Brain pericyte (primary cell): ENCODE measurements at regions not wholly inside any gene's neighbourhood (a gene's known extent, or its start where the extent isn't known, plus 50 kb on each side); places are given as distances from the start of the nearest gene placed in this dataset.
"Not testable (repeated sequence)": the region's sequence is repeated elsewhere in the genome, so short reads cannot be mapped to it uniquely, and the experiment has no call there.

Source experiments
- DNase-seq: peaks from one replicate; pipeline ENCODE4 v3.0.0-alpha.2; 2012; ENCODE audit warnings: low read depth, low spot score

- not testable (repeated sequence) for DNase-seq
Observed at GRCh38 chr1:187703138-187704130, 874.7 kb downstream of the PLA2G4A start.

GRCh38 chr1:187714470-187714869 lies 885.7 kb downstream of the PLA2G4A start:
- no peak for DNase-seq

- no peak for DNase-seq
Observed at GRCh38 chr1:187715483-187715882, 886.7 kb downstream of the PLA2G4A start.

- DNase-seq: no peak
Observed at GRCh38 chr1:187716160-187716559, 887.4 kb downstream of the PLA2G4A start.

GRCh38 chr1:187718527-187718926 lies 889.8 kb downstream of the PLA2G4A start:
- no peak for DNase-seq

- no peak for DNase-seq
Observed at GRCh38 chr1:187721216-187721615, 892.5 kb downstream of the PLA2G4A start.

GRCh38 chr1:187725216-187725615 lies 896.5 kb downstream of the PLA2G4A start:
- no peak for DNase-seq

GRCh38 chr1:187733232-187733631 lies 904.5 kb downstream of the PLA2G4A start:
- no peak for DNase-seq

GRCh38 chr1:187734427-187734826 lies 905.7 kb downstream of the PLA2G4A start:
- DNase-seq: no peak

GRCh38 chr1:187744665-187745064 lies 915.9 kb downstream of the PLA2G4A start:
- DNase-seq: no peak

- DNase-seq: no peak
Observed at GRCh38 chr1:187755536-187755935, 926.8 kb downstream of the PLA2G4A start.

GRCh38 chr1:187756684-187757083 lies 927.9 kb downstream of the PLA2G4A start:
- not testable (repeated sequence) for DNase-seq

- no peak for DNase-seq
Observed at GRCh38 chr1:187759825-187760333, 931.1 kb downstream of the PLA2G4A start.

GRCh38 chr1:187762118-187762517 lies 933.4 kb downstream of the PLA2G4A start:
- no peak for DNase-seq

GRCh38 chr1:187763465-187763864 lies 934.7 kb downstream of the PLA2G4A start:
- DNase-seq: no peak

GRCh38 chr1:187763976-187764375 lies 935.2 kb downstream of the PLA2G4A start:
- DNase-seq: no peak

GRCh38 chr1:187771396-187771795 lies 942.6 kb downstream of the PLA2G4A start:
- DNase-seq: no peak

- no peak for DNase-seq
Observed at GRCh38 chr1:187773168-187773567, 944.4 kb downstream of the PLA2G4A start.

- no peak for DNase-seq
Observed at GRCh38 chr1:187787736-187788135, 959.0 kb downstream of the PLA2G4A start.

GRCh38 chr1:187788718-187789117 lies 960.0 kb downstream of the PLA2G4A start:
- DNase-seq: no peak

- no peak for DNase-seq
Observed at GRCh38 chr1:187790724-187791123, 962.0 kb downstream of the PLA2G4A start.

GRCh38 chr1:187794561-187794960 lies 965.8 kb downstream of the PLA2G4A start:
- no peak for DNase-seq

- no peak for DNase-seq
Observed at GRCh38 chr1:187809549-187809948, 980.8 kb downstream of the PLA2G4A start.
